Thyroid gland (tissue), 4 donors: ENCODE measurements at regions not wholly inside any gene's neighbourhood (a gene's known extent, or its start where the extent isn't known, plus 50 kb on each side); places are given as distances from the start of the nearest gene placed in this dataset.
"Not testable (repeated sequence)": the region's sequence is repeated elsewhere in the genome, so short reads cannot be mapped to it uniquely, and the experiment has no call there.

Experiments
- DNase-seq, 2 donors: peaks; one replicate each; pipeline ENCODE4 v3.0.0-alpha.2; 2019
- H3K27ac ChIP-seq, 3 donors: fragments of 200-600 bp; sonication (generic); 1 replicate in 2 of 3; 2 replicates in 1 of 3; pipeline ENCODE4 v1.5.1; 2016 to 2019; ENCODE audit warnings: mild to moderate bottlenecking in 1 of 3, moderate library complexity in 1 of 3
- H3K27me3 ChIP-seq: fragments of 200-600 bp; sonication (generic); one replicate; pipeline ENCODE4 v1.5.1; 2019
- H3K36me3 ChIP-seq, 2 donors: fragments of 200-600 bp; sonication (generic); one replicate each; pipeline ENCODE4 v1.5.1; 2016 to 2019
- H3K4me1 ChIP-seq, 2 donors: fragments of 200-600 bp; sonication (generic); one replicate each; pipeline ENCODE4 v1.5.1; 2017 to 2019
- H3K4me3 ChIP-seq, 3 donors: fragments of 200-600 bp; sonication (generic); replicated peaks in 1 of 3; 1 replicate in 2 of 3; 2 replicates in 1 of 3; pipeline ENCODE4 v1.5.1; 2016; ENCODE audit warnings: mild to moderate bottlenecking in 1 of 3
- H3K9me3 ChIP-seq: fragments of 200-600 bp; sonication (generic); one replicate; pipeline ENCODE4 v1.5.1; 2017
- CTCF ChIP-seq, 6 experiments: fragments of 200-600 bp in 3 of 6; fragments of 450-650 bp in 3 of 6; sonication (generic) in 3 of 6; IDR thresholded peaks; one replicate each; pipeline ENCODE4 v1.5.1; 2016 to 2019; ENCODE audit warnings: antibody characterized with exemption in 6 of 6, mild to moderate bottlenecking in 2 of 6, inconsistent platforms in 1 of 6, moderate library complexity in 1 of 6
- POLR2A ChIP-seq, 2 donors: fragments of 450-650 bp; IDR thresholded peaks; one replicate each; pipeline ENCODE4 v1.6.1; 2017; ENCODE audit warnings: antibody characterized with exemption in 2 of 2, mild to moderate bottlenecking in 2 of 2, moderate library complexity in 1 of 2
- WGBS, 2 donors: methylation state at CpG; one replicate each; pipeline ENCODE4 v1.1.5; 2017; 5-methylcytosine and 5-hydroxymethylcytosine counted together
- intact Hi-C: fragments of 100-400 bp; cut with DNase I; formaldehyde crosslinking; loops from one replicate; pipeline ENCODE4 v1.15.1; 2023

DNA sequence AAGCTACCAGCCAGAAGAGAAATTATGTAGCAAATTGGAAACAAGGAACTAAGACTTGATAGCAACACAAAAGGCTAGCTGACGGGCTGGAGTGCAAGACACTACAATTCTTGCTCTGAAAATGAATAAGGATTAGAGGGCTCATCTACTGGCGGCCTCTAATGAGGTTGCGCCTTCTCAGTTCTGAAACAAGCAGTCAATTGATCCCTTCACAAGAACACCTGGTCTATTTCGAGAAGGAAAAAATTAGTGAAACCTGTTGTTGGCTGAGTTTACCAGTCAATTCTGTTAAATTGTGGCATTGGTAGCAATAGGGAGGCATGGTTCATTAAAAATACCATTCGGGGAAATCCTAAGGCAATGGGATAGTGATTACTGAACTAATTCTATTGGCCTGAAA is 74.8 kb upstream of the JARID2 start:
- H3K27ac ChIP-seq: no peak overlapping the region
- no peak overlapping the region for H3K4me3 ChIP-seq
- WGBS, 2 donors: 91 to 93% methylated on average over 5 of the region's 5 CpGs
- DNase-seq: no peak
- no peaks in the 10 kb centered on the region for H3K9me3 ChIP-seq
- no peaks in the 10 kb centered on the region for H3K36me3 ChIP-seq
- H3K27me3 ChIP-seq: no peaks in the 10 kb centered on the region
- TF ChIP-seq CTCF (IDR thresholded peaks at IDR 0.05) (no peak), POLR2A (IDR thresholded peaks at IDR 0.05) (no peak)
- no peaks in the 10 kb centered on the region for H3K4me1 ChIP-seq
- intact Hi-C loops: no loop called here

DNA sequence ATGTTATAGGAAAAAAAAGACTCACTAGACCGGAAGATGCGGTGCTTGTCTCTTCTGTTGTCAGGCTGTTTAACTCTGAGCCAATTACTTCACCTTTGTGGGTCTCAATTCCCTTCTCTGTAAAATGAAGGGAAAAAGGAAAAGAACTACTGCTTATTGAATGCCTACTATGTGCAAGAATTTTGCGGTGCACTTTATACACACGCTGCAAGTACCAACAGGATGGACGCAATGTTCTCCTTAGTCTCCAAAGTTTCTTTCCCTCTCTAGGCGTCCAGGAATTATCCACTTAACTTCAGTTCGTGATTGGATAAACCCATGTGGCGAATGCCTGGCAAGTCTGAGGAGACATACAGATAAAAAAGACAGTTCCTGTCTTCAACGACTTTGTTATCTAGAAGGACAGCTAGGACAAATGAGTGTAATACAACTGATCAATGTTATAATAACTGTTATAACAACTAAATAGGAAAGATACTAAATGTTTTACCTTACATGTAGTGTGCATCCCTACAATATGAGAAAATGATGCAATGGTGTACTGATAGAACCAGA is 69.0 kb upstream of the JARID2 start:
- Histone ChIP-seq H3K27me3 (no peaks in the 10 kb centered on the region), H3K27ac (no peak overlapping the region), H3K4me1 (no peaks in the 10 kb centered on the region), H3K36me3 (no peaks in the 10 kb centered on the region), H3K9me3 (no peaks in the 10 kb centered on the region), H3K4me3 (no peak overlapping the region)
- DNase-seq: no peak
- TF ChIP-seq POLR2A (IDR thresholded peaks at IDR 0.05): no peak
- WGBS, 2 donors: 90 to 96% methylated on average over 9 of the region's 9 CpGs
- intact Hi-C loops: no loop called here

DNA sequence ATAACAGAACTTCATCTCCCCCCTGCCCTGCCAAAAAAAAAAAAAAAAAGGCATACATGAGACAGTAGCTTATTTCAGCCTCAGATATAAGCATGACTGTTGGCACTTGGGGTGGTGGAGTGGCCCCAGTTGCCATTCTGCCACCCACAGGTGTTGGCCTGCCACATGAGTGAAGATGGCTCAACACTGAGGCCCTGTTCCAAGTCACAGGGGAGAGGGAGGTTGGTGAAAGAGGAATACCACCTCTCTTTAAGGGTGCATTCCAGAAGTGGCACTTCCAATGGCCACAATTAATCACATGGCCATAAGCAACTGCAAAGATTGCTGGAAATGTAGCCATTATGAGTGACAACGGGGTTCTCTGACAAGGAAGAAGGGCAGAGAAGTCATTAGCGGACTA is 61.9 kb upstream of the JARID2 start:
- no peaks in the 10 kb centered on the region for H3K36me3 ChIP-seq
- WGBS, 2 donors: 90 to 98% methylated on average over 2 of the region's 2 CpGs
- no peak for DNase-seq
- H3K4me1 ChIP-seq: no peaks in the 10 kb centered on the region
- H3K9me3 ChIP-seq: no peaks in the 10 kb centered on the region
- no peak overlapping the region for H3K27ac ChIP-seq
- no peak overlapping the region for H3K4me3 ChIP-seq
- H3K27me3 ChIP-seq: no peaks in the 10 kb centered on the region
- TF ChIP-seq CTCF (IDR thresholded peaks at IDR 0.05): no peak
- TF ChIP-seq POLR2A (IDR thresholded peaks at IDR 0.05): no peak
- intact Hi-C loops: no loop called here

- no peak for TF ChIP-seq CTCF (IDR thresholded peaks at IDR 0.05)
- TF ChIP-seq POLR2A (IDR thresholded peaks at IDR 0.05): no peak
- DNase-seq: no peak
- WGBS, 2 donors: 76 to 93% methylated on average over 2 of the region's 2 CpGs
- Histone ChIP-seq H3K36me3 (no peaks in the 10 kb centered on the region), H3K27ac (no peak overlapping the region), H3K27me3 (no peaks in the 10 kb centered on the region), H3K4me3 (no peak overlapping the region), H3K9me3 (no peaks in the 10 kb centered on the region), H3K4me1 (no peaks in the 10 kb centered on the region)
- intact Hi-C loops: no loop called here
Measured at GRCh38 chr6:15184441-15184861, 61.4 kb upstream of the JARID2 start.

GRCh38 chr6:15185111-15185510 is 60.8 kb upstream of the JARID2 start:
- WGBS, 2 donors: 88 to 93% methylated on average over 8 of the region's 8 CpGs
- intact Hi-C loops: not testable (repeated sequence)

DNA sequence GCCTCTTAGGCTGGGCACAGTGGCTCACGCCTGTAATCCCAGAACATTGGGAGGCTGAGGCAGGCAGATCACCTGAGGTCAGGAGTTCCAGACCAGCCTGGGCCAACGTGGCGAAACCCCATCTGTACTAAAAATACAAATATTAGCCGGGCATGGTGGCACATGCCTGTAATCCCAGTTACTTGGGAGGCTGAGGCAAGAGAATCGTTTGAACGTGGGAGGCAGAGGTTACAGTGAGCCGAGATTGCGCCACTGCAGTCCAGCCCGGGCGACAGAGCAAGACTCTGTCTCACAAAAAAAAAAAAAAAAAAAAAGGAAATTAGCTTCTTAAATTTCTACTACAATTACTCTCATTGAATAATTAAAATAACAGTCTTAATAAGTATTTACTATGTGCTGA is 52.4 kb upstream of the JARID2 start:
- intact Hi-C loops: not testable (repeated sequence)

More at GRCh38 chr6:15185111-15185510, 60.8 kb upstream of the JARID2 start:
- H3K4me3 ChIP-seq, H3K36me3 ChIP-seq, H3K27me3 ChIP-seq, H3K4me1 ChIP-seq, DNase-seq, H3K27ac ChIP-seq, H3K9me3 ChIP-seq: not testable (repeated sequence)

GRCh38 chr6:15194453-15194852 is 51.4 kb upstream of the JARID2 start:
- Histone ChIP-seq H3K27me3 (no peaks in the 10 kb centered on the region), H3K4me1 (no peaks in the 10 kb centered on the region), H3K27ac (no peak overlapping the region), H3K9me3 (no peaks in the 10 kb centered on the region), H3K4me3 (no peak overlapping the region), H3K36me3 (no peaks in the 10 kb centered on the region)
- intact Hi-C loops: no loop called here
- TF ChIP-seq CTCF (IDR thresholded peaks at IDR 0.05) (no peak), POLR2A (IDR thresholded peaks at IDR 0.05) (no peak)
- no peak for DNase-seq
- WGBS, 2 donors: 91 to 96% methylated on average over 4 of the region's 4 CpGs

More for the DNA sequence above, 52.4 kb upstream of the JARID2 start:
- not testable (repeated sequence) for H3K4me1 ChIP-seq, H3K9me3 ChIP-seq, H3K36me3 ChIP-seq, H3K27ac ChIP-seq, H3K4me3 ChIP-seq, H3K27me3 ChIP-seq, DNase-seq
- WGBS, 2 donors: 92 to 94% methylated on average over 10 of the region's 10 CpGs
